GM23248 (cell line): ENCODE measurements at regions not wholly inside any gene's neighbourhood (a gene's known extent, or its start where the extent isn't known, plus 50 kb on each side); places are given as distances from the start of the nearest gene placed in this dataset.

ENCODE experiments used
- EZH2 ChIP-seq: fragments of 200-600 bp; sonication (generic); IDR thresholded peaks from 2 replicates; pipeline ENCODE4 v1.6.1; 2018; ENCODE audit warnings: antibody characterized with exemption, mild to moderate bottlenecking; ENCODE audit not compliant: insufficient read depth, poor library complexity, severe bottlenecking
- EZH2phosphoT487 ChIP-seq: fragments of 200-600 bp; sonication (generic); IDR thresholded peaks from 2 replicates; pipeline ENCODE4 v1.6.1; 2018; ENCODE audit warnings: antibody characterized with exemption, moderate library complexity, mild to moderate bottlenecking, low read depth; ENCODE audit not compliant: insufficient read depth

GRCh38 chr2:177101930-177102329 is 110.7 kb upstream of the HNRNPA3 start:
- TF ChIP-seq EZH2, result no peak
- TF ChIP-seq EZH2phosphoT487, result no peak
